ENCODE measurements at regions not wholly inside any gene's neighbourhood (a gene's known extent, or its start where the extent isn't known, plus 50 kb on each side); places are given as distances from the start of the nearest gene placed in this dataset.

- no peak for DNase-seq
Observed at GRCh38 chr12:45634273-45634917, 95.1 kb upstream of the ARID2 start.

- no peak for DNase-seq
Observed at GRCh38 chr12:45637242-45637641, 92.3 kb upstream of the ARID2 start.

GRCh38 chr12:45637706-45638105, 91.8 kb upstream of the ARID2 start:
- DNase-seq = no peak

- DNase-seq = no peak
Observed at GRCh38 chr12:45638386-45638785, 91.1 kb upstream of the ARID2 start.

- DNase-seq = no peak
Observed at GRCh38 chr12:45644541-45644940, 85.0 kb upstream of the ARID2 start.

- no peak for DNase-seq
Observed at GRCh38 chr12:45646851-45647581, 82.5 kb upstream of the ARID2 start.

- DNase-seq = no peak
Observed at GRCh38 chr12:45648070-45648469, 81.4 kb upstream of the ARID2 start.

GRCh38 chr12:45651029-45651428, 78.5 kb upstream of the ARID2 start:
- no peak for DNase-seq

- DNase-seq = no peak
Observed at GRCh38 chr12:45654002-45654665, 75.4 kb upstream of the ARID2 start.

- peak; percentile 25 for DNase-seq
Observed at GRCh38 chr12:45655186-45655585, 74.3 kb upstream of the ARID2 start.

GRCh38 chr12:45655743-45656142, 73.8 kb upstream of the ARID2 start:
- no peak for DNase-seq

- DNase-seq = no peak
Observed at GRCh38 chr12:45658020-45658419, 71.5 kb upstream of the ARID2 start.

GRCh38 chr12:45660330-45660729, 69.2 kb upstream of the ARID2 start:
- no peak for DNase-seq

GRCh38 chr12:45663455-45663854, 66.1 kb upstream of the ARID2 start:
- no peak for DNase-seq

- no peak for DNase-seq
Observed at GRCh38 chr12:45665941-45666340, 63.6 kb upstream of the ARID2 start.

- DNase-seq = no peak
Observed at GRCh38 chr12:45666396-45666795, 63.1 kb upstream of the ARID2 start.

GRCh38 chr12:45666816-45667215, 62.7 kb upstream of the ARID2 start:
- DNase-seq = no peak

- DNase-seq = no peak
Observed at GRCh38 chr12:45667761-45668160, 61.7 kb upstream of the ARID2 start.

- DNase-seq = no peak
Observed at GRCh38 chr12:45668641-45669040, 60.9 kb upstream of the ARID2 start.

- DNase-seq = no peak
Observed at GRCh38 chr12:45669093-45669492, 60.4 kb upstream of the ARID2 start.

GRCh38 chr12:45669792-45670191, 59.7 kb upstream of the ARID2 start:
- no peak for DNase-seq

GRCh38 chr12:45670346-45671065, 59.0 kb upstream of the ARID2 start:
- no peak for DNase-seq

GRCh38 chr12:45671254-45671653, 58.3 kb upstream of the ARID2 start:
- DNase-seq = no peak

Data from NCI-H1436 (cell line).